ENCODE measurements at regions not wholly inside any gene's neighbourhood (a gene's known extent, or its start where the extent isn't known, plus 50 kb on each side); places are given as distances from the start of the nearest gene placed in this dataset.

DNA sequence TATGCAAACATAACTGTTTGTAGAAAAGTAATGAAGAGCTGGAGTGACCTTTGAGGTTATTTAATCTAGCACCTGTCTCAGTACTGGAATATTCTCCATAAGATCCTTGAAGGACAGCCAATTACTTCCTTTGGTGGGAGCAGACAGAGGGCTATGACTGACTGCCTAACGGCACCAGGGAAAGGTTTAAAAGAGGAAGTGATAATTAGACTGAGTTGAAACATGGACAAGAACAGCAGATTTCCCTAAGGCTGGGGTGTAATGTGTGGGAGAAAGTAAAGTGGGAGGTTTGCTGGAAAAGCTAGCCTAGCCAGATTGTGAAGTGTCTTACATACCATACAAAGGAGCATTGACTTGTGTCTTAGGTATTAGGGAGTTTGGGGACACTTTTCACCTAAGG lies 191.3 kb upstream of the PCDH9 start:
- no peak for TF ChIP-seq POLR2AphosphoS5 (IDR thresholded peaks at IDR 0.05; ENCODE audit: borderline replicate concordance, low read depth, low read length)
- TF ChIP-seq EZH2 (IDR thresholded peaks at IDR 0.05): no peak

Data from SK-N-MC (cell line).